ENCODE measurements at regions not wholly inside any gene's neighbourhood (a gene's known extent, or its start where the extent isn't known, plus 50 kb on each side); places are given as distances from the start of the nearest gene placed in this dataset.

GRCh38 chr10:27450225-27450624 lies 53.9 kb upstream of the RAB18 start:
- TF ChIP-seq SP1 (IDR thresholded peaks at IDR 0.05): no peak
- no peak for TF ChIP-seq FOXK2 (IDR thresholded peaks at IDR 0.05)
- TF ChIP-seq ELF4 (IDR thresholded peaks at IDR 0.05): no peak
- TF ChIP-seq ARNT (IDR thresholded peaks at IDR 0.05): no peak
- TF ChIP-seq TARDBP (IDR thresholded peaks at IDR 0.05): no peak
- TF ChIP-seq L3MBTL2 (conservative IDR thresholded peaks at IDR 0.05): no peak
- no peak for TF ChIP-seq NFRKB (IDR thresholded peaks at IDR 0.05)

Measured in HEK293T (cell line).